ENCODE measurements at regions not wholly inside any gene's neighbourhood (a gene's known extent, or its start where the extent isn't known, plus 50 kb on each side); places are given as distances from the start of the nearest gene placed in this dataset.

GRCh38 chr5:124043456-124043855 lies 531.5 kb downstream of the CSNK1G3 start:
- H3K9me3 ChIP-seq = no peaks in the 10 kb centered on the region
- no peak for TF ChIP-seq CTCF (IDR thresholded peaks at IDR 0.05)
- no peaks in the 10 kb centered on the region for H3K27me3 ChIP-seq
- no peak overlapping the region for H3K27ac ChIP-seq
- intact Hi-C loops (cut with DNase I) = no loop called here
- no peaks in the 10 kb centered on the region for H3K36me3 ChIP-seq
- no peak overlapping the region for H3K9ac ChIP-seq (ENCODE audit: low read depth in 2 of 2, low read length in 2 of 2)
- no peak overlapping the region for H3K4me3 ChIP-seq
- no peaks in the 10 kb centered on the region for H3K4me1 ChIP-seq
- DNase-seq = no peak

GRCh38 chr5:124040799-124041198 lies 528.8 kb downstream of the CSNK1G3 start:
- intact Hi-C loops (cut with DNase I) = no loop called here
- no peaks in the 10 kb centered on the region for H3K27me3 ChIP-seq
- H3K4me3 ChIP-seq = no peak overlapping the region
- H3K27ac ChIP-seq = no peak overlapping the region
- H3K36me3 ChIP-seq = no peaks in the 10 kb centered on the region
- no peak for TF ChIP-seq CTCF (IDR thresholded peaks at IDR 0.05)
- H3K4me1 ChIP-seq = no peaks in the 10 kb centered on the region
- no peak for DNase-seq
- H3K9ac ChIP-seq (ENCODE audit: low read depth in 2 of 2, low read length in 2 of 2) = no peak overlapping the region
- H3K9me3 ChIP-seq = no peaks in the 10 kb centered on the region

GRCh38 chr5:124039410-124039809 lies 527.4 kb downstream of the CSNK1G3 start:
- Histone ChIP-seq H3K9me3 (no peaks in the 10 kb centered on the region), H3K27ac (no peak overlapping the region), H3K27me3 (no peaks in the 10 kb centered on the region), H3K4me1 (no peaks in the 10 kb centered on the region), H3K4me3 (no peak overlapping the region), H3K36me3 (no peaks in the 10 kb centered on the region), H3K9ac (ENCODE audit: low read depth in 2 of 2, low read length in 2 of 2) (no peak overlapping the region)
- no peak for TF ChIP-seq CTCF (IDR thresholded peaks at IDR 0.05)
- intact Hi-C loops (cut with DNase I) = no loop called here
- no peak for DNase-seq

- H3K9ac ChIP-seq (ENCODE audit: low read depth in 2 of 2, low read length in 2 of 2) = no peak overlapping the region
- no peak overlapping the region for H3K4me3 ChIP-seq
- H3K4me1 ChIP-seq = no peaks in the 10 kb centered on the region
- DNase-seq = no peak
- H3K27me3 ChIP-seq = no peaks in the 10 kb centered on the region
- no peak for TF ChIP-seq CTCF (IDR thresholded peaks at IDR 0.05)
- intact Hi-C loops (cut with DNase I) = no loop called here
- no peak overlapping the region for H3K27ac ChIP-seq
- H3K36me3 ChIP-seq = no peaks in the 10 kb centered on the region
- no peaks in the 10 kb centered on the region for H3K9me3 ChIP-seq
Measured at GRCh38 chr5:124036786-124037185, 524.8 kb downstream of the CSNK1G3 start.

GRCh38 chr5:124034963-124035362 lies 523.0 kb downstream of the CSNK1G3 start:
- no peak overlapping the region for H3K4me3 ChIP-seq
- H3K4me1 ChIP-seq = no peaks in the 10 kb centered on the region
- no peak for DNase-seq
- no peak for TF ChIP-seq CTCF (IDR thresholded peaks at IDR 0.05)
- no peaks in the 10 kb centered on the region for H3K36me3 ChIP-seq
- H3K27me3 ChIP-seq = no peaks in the 10 kb centered on the region
- no peaks in the 10 kb centered on the region for H3K9me3 ChIP-seq
- intact Hi-C loops (cut with DNase I) = no loop called here
- no peak overlapping the region for H3K27ac ChIP-seq
- H3K9ac ChIP-seq (ENCODE audit: low read depth in 2 of 2, low read length in 2 of 2) = no peak overlapping the region

Data from colonic mucosa (tissue), 4 donors.